ENCODE measurements at regions not wholly inside any gene's neighbourhood (a gene's known extent, or its start where the extent isn't known, plus 50 kb on each side); places are given as distances from the start of the nearest gene placed in this dataset.

- Histone ChIP-seq H3K27ac (ENCODE audit: low read depth in 2 of 2, low read length in 1 of 2) (no peak overlapping the region), H3K9me3 (no peaks in the 10 kb centered on the region), H3K27me3 (ENCODE audit: insufficient read depth) (no peaks in the 10 kb centered on the region), H3K4me2 (no peak overlapping the region), H3K79me2 (ENCODE audit: insufficient read depth) (no peaks in the 10 kb centered on the region), H3K4me1 (ENCODE audit: control insufficient read depth in 1 of 2, insufficient read depth in 2 of 2, low read depth in 1 of 2, low read length in 1 of 2) (peaks cover 0 to 6% of the 10 kb centered on the region in 2 experiments), H3K36me3 (replicated peaks in 1 of 2; ENCODE audit: control insufficient read depth in 1 of 2, insufficient read depth in 2 of 2, low read length in 1 of 2) (no peaks in the 10 kb centered on the region), H2AFZ (ENCODE audit: low read depth) (no peak overlapping the region), H4K20me1 (ENCODE audit: insufficient read depth) (no peaks in the 10 kb centered on the region), H3K9me2 (no peaks in the 10 kb centered on the region), H3K4me3 (ENCODE audit: low read depth in 2 of 2, low read length in 1 of 2) (no peak overlapping the region), H3F3A (replicated peaks; ENCODE audit: insufficient read depth) (peaks cover 5% of the 10 kb centered on the region), H3K9ac (no peak overlapping the region)
- WGBS (ENCODE audit: low lambda C conversion rate) = 90% methylated on average over 4 of the region's 4 CpGs
- DNase-seq = no peak
- TF ChIP-seq IRF3 (IDR thresholded peaks at IDR 0.05; ENCODE audit: low read depth, low read length) (no peak), POLR2AphosphoS5 (IDR thresholded peaks at IDR 0.05; ENCODE audit: low read depth, low read length) (no peak), ELF1 (IDR thresholded peaks at IDR 0.05) (no peak), FOXM1 (IDR thresholded peaks at IDR 0.05; ENCODE audit: low read depth) (no peak), GATA2 (CRISPR knock-in tag; IDR thresholded peaks at IDR 0.05) (no peak), USF1 (IDR thresholded peaks at IDR 0.05; ENCODE audit: borderline replicate concordance, low read depth) (no peak), MAX (IDR thresholded peaks at IDR 0.05; ENCODE audit: low read depth) (no peak), SMC3 (IDR thresholded peaks at IDR 0.05; ENCODE audit: low read depth, low read length) (no peak), CTCF (IDR thresholded peaks at IDR 0.05) (no peak), REST (IDR thresholded peaks at IDR 0.05; ENCODE audit: low read depth, low read length) (no peak), JUND (IDR thresholded peaks at IDR 0.05) (no peak), USF2 (IDR thresholded peaks at IDR 0.05; ENCODE audit: borderline replicate concordance, low read depth, low read length) (no peak), MEF2A (IDR thresholded peaks at IDR 0.05; ENCODE audit: borderline replicate concordance, low read depth) (no peak)
- ChIA-PET POLR2A (no interaction called here), CTCF (interaction anchor here (1.5 kb wide), 2 partner anchors 16 to 50 kb away, joined by 3 to 4 read pairs; no protein-coding TSS in a partner anchor)
Observed at GRCh38 chr4:80142394-80143306, 54.7 kb upstream of the PRDM8 start.
